ENCODE measurements at regions not wholly inside any gene's neighbourhood (a gene's known extent, or its start where the extent isn't known, plus 50 kb on each side); places are given as distances from the start of the nearest gene placed in this dataset.

- no peak for DNase-seq (ENCODE audit: extremely low read depth, insufficient read length)
- H3K27me3 ChIP-seq (replicated peaks; ENCODE audit: control insufficient read depth, insufficient read depth, low read length) = no peaks in the 10 kb centered on the region
- no peak overlapping the region for H3K4me3 ChIP-seq (replicated peaks; ENCODE audit: low read depth, low read length)
- H3K36me3 ChIP-seq (ENCODE audit: control insufficient read depth, insufficient read depth, low read length) = no peaks in the 10 kb centered on the region
- TF ChIP-seq CTCF (IDR thresholded peaks at IDR 0.05; ENCODE audit: insufficient read depth, low read length, poor library complexity, severe bottlenecking) = no peak
Observed at GRCh38 chr2:160870729-160871465, 289.3 kb upstream of the TANK start.

- no peak for TF ChIP-seq CTCF (IDR thresholded peaks at IDR 0.05; ENCODE audit: insufficient read depth, low read length, poor library complexity, severe bottlenecking)
- Histone ChIP-seq H3K36me3 (ENCODE audit: control insufficient read depth, insufficient read depth, low read length) (no peaks in the 10 kb centered on the region), H3K4me3 (replicated peaks; ENCODE audit: low read depth, low read length) (no peak overlapping the region), H3K27me3 (replicated peaks; ENCODE audit: control insufficient read depth, insufficient read depth, low read length) (no peaks in the 10 kb centered on the region)
- no peak for DNase-seq (ENCODE audit: extremely low read depth, insufficient read length)
Observed at GRCh38 chr2:160871953-160872352, 288.3 kb upstream of the TANK start.

DNA sequence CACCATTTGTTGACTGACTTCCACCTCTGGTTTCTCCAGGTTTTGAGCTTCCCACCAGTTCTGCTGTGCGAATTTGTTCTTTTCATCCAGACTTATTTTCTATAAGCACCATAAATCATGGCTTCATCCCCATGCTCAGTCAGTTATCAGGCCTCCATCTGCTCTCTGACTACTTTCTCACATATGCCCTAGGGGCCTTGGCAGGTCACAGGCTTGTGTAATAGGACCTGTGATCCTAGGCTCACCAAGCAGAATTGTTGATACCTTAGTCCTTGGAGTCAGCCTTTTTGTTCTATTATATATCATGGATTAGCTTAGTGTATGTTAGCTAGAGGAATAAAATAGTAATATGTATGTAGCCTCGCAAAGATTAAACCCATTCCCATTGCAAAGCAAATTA is 284.2 kb upstream of the TANK start:
- H3K36me3 ChIP-seq (ENCODE audit: control insufficient read depth, insufficient read depth, low read length) = no peaks in the 10 kb centered on the region
- no peak for DNase-seq (ENCODE audit: extremely low read depth, insufficient read length)
- no peak for TF ChIP-seq CTCF (IDR thresholded peaks at IDR 0.05; ENCODE audit: insufficient read depth, low read length, poor library complexity, severe bottlenecking)

GRCh38 chr2:160876765-160877164 is 283.5 kb upstream of the TANK start:
- Histone ChIP-seq H3K4me3 (replicated peaks; ENCODE audit: low read depth, low read length) (no peak overlapping the region), H3K36me3 (ENCODE audit: control insufficient read depth, insufficient read depth, low read length) (no peaks in the 10 kb centered on the region), H3K27me3 (replicated peaks; ENCODE audit: control insufficient read depth, insufficient read depth, low read length) (no peaks in the 10 kb centered on the region)
- DNase-seq (ENCODE audit: extremely low read depth, insufficient read length) = no peak
- no peak for TF ChIP-seq CTCF (IDR thresholded peaks at IDR 0.05; ENCODE audit: insufficient read depth, low read length, poor library complexity, severe bottlenecking)

More for the DNA sequence above, 284.2 kb upstream of the TANK start:
- Histone ChIP-seq H3K27me3 (replicated peaks; ENCODE audit: control insufficient read depth, insufficient read depth, low read length) (no peaks in the 10 kb centered on the region), H3K4me3 (replicated peaks; ENCODE audit: low read depth, low read length) (no peak overlapping the region)

- DNase-seq (ENCODE audit: extremely low read depth, insufficient read length) = no peak
- no peak for TF ChIP-seq CTCF (IDR thresholded peaks at IDR 0.05; ENCODE audit: insufficient read depth, low read length, poor library complexity, severe bottlenecking)
- Histone ChIP-seq H3K36me3 (ENCODE audit: control insufficient read depth, insufficient read depth, low read length) (no peaks in the 10 kb centered on the region), H3K27me3 (replicated peaks; ENCODE audit: control insufficient read depth, insufficient read depth, low read length) (no peaks in the 10 kb centered on the region), H3K4me3 (replicated peaks; ENCODE audit: low read depth, low read length) (no peak overlapping the region)
Observed at GRCh38 chr2:160878618-160879017, 281.6 kb upstream of the TANK start.

GRCh38 chr2:160882906-160883305 is 277.3 kb upstream of the TANK start:
- Histone ChIP-seq H3K27me3 (replicated peaks; ENCODE audit: control insufficient read depth, insufficient read depth, low read length) (no peaks in the 10 kb centered on the region), H3K36me3 (ENCODE audit: control insufficient read depth, insufficient read depth, low read length) (no peaks in the 10 kb centered on the region), H3K4me3 (replicated peaks; ENCODE audit: low read depth, low read length) (no peak overlapping the region)
- TF ChIP-seq CTCF (IDR thresholded peaks at IDR 0.05; ENCODE audit: insufficient read depth, low read length, poor library complexity, severe bottlenecking) = no peak
- DNase-seq (ENCODE audit: extremely low read depth, insufficient read length) = no peak
